HK-2 (cell line): ENCODE measurements at regions not wholly inside any gene's neighbourhood (a gene's known extent, or its start where the extent isn't known, plus 50 kb on each side); places are given as distances from the start of the nearest gene placed in this dataset.

ENCODE experiments used
- DNase-seq: peaks from one replicate; pipeline ENCODE4 v3.0.0-alpha.2; 2018; ENCODE audit not compliant: unreplicated experiment

GRCh38 chr10:4532467-4532866 lies 293.5 kb upstream of the AKR1E2 start:
- DNase-seq: no peak

- no peak for DNase-seq
Observed at GRCh38 chr10:4532011-4532410, 294.0 kb upstream of the AKR1E2 start.

GRCh38 chr10:4529266-4529665 lies 296.7 kb upstream of the AKR1E2 start:
- DNase-seq: no peak

- DNase-seq: no peak
Observed at GRCh38 chr10:4527281-4527970, 298.6 kb upstream of the AKR1E2 start.

GRCh38 chr10:4526311-4526731 lies 299.7 kb upstream of the AKR1E2 start:
- DNase-seq: no peak

- no peak for DNase-seq
Observed at GRCh38 chr10:4525103-4525502, 300.9 kb upstream of the AKR1E2 start.

- DNase-seq: no peak
Observed at GRCh38 chr10:4522296-4523000, 303.6 kb upstream of the AKR1E2 start.

- DNase-seq: no peak
Observed at GRCh38 chr10:4519658-4520402, 306.2 kb upstream of the AKR1E2 start.

GRCh38 chr10:4517746-4518145 lies 308.3 kb upstream of the AKR1E2 start:
- DNase-seq: no peak

- DNase-seq: no peak
Observed at GRCh38 chr10:4515721-4516120, 310.3 kb upstream of the AKR1E2 start.

- no peak for DNase-seq
Observed at GRCh38 chr10:4514445-4515108, 311.4 kb upstream of the AKR1E2 start.

GRCh38 chr10:4512671-4513240 lies 313.3 kb upstream of the AKR1E2 start:
- DNase-seq: no peak

- DNase-seq: no peak
Observed at GRCh38 chr10:4512196-4512595, 313.8 kb upstream of the AKR1E2 start.

- DNase-seq: no peak
Observed at GRCh38 chr10:4511509-4511908, 314.5 kb upstream of the AKR1E2 start.

- no peak for DNase-seq
Observed at GRCh38 chr10:4509405-4509804, 316.6 kb upstream of the AKR1E2 start.

- DNase-seq: no peak
Observed at GRCh38 chr10:4506095-4506494, 319.9 kb upstream of the AKR1E2 start.

GRCh38 chr10:4504550-4504949 lies 321.5 kb upstream of the AKR1E2 start:
- no peak for DNase-seq

GRCh38 chr10:4503076-4503475 lies 322.9 kb upstream of the AKR1E2 start:
- DNase-seq: no peak

GRCh38 chr10:4501306-4501705 lies 324.7 kb upstream of the AKR1E2 start:
- no peak for DNase-seq

GRCh38 chr10:4498711-4499251 lies 327.2 kb upstream of the AKR1E2 start:
- no peak for DNase-seq

GRCh38 chr10:4494551-4494950 lies 331.5 kb upstream of the AKR1E2 start:
- no peak for DNase-seq

GRCh38 chr10:4492202-4492601 lies 333.8 kb upstream of the AKR1E2 start:
- no peak for DNase-seq
